DOHH2 (cell line): ENCODE measurements at regions not wholly inside any gene's neighbourhood (a gene's known extent, or its start where the extent isn't known, plus 50 kb on each side); places are given as distances from the start of the nearest gene placed in this dataset.

Source experiments
- EZH2phosphoT487 ChIP-seq: fragments of 200-600 bp; sonication (generic); IDR thresholded peaks from 2 replicates; pipeline ENCODE4 v1.6.1; 2017; ENCODE audit warnings: borderline replicate concordance, mild to moderate bottlenecking, antibody characterized with exemption, low read length, moderate library complexity, mixed read lengths
- TF ChIP-seq, protein P1 (sequence below): fragments of 200-600 bp; sonication (generic); IDR thresholded peaks from one replicate; pipeline ENCODE4 v1.5.1; 2014; ENCODE audit warnings: antibody characterized with exemption, mild to moderate bottlenecking, low read depth, low read length; ENCODE audit not compliant: poor library complexity, severe bottlenecking

DNA sequence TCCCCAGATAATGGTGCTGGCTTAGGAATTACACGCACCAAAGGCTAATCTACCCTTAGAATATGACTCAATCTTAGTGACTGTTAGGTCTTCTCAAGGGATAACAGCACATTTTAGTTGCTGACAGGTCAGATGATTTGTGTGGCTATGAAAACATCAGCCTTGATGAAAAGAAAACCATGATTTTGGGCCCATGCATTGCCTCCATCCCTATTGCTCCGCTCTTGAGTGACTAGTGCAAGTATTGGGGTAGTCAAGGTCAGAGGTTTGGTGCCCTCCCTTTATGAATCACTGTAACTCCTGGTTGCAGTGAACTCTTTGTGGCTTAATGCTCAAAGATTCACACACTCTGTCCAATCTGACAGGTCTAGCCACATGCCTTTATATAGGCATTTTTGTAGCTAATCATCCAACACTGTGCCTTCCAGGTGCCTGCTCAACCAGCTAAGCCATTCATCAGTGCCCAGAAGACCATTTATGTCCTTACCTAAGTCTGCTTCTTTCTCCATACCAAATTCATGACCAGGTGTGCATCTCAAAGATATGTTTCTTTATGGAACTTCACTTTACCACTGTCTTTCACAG lies 251.6 kb downstream of the KCNJ2 start:
- TF ChIP-seq, protein P1, sequence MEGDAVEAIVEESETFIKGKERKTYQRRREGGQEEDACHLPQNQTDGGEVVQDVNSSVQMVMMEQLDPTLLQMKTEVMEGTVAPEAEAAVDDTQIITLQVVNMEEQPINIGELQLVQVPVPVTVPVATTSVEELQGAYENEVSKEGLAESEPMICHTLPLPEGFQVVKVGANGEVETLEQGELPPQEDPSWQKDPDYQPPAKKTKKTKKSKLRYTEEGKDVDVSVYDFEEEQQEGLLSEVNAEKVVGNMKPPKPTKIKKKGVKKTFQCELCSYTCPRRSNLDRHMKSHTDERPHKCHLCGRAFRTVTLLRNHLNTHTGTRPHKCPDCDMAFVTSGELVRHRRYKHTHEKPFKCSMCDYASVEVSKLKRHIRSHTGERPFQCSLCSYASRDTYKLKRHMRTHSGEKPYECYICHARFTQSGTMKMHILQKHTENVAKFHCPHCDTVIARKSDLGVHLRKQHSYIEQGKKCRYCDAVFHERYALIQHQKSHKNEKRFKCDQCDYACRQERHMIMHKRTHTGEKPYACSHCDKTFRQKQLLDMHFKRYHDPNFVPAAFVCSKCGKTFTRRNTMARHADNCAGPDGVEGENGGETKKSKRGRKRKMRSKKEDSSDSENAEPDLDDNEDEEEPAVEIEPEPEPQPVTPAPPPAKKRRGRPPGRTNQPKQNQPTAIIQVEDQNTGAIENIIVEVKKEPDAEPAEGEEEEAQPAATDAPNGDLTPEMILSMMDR: no peak
- TF ChIP-seq EZH2phosphoT487: no peak
